Activated T-cell treated with anti-CD3 and anti-CD28 coated beads, Interleukin-2, amount 50 U/mL, for 72 hours (primary cell): ENCODE measurements at regions not wholly inside any gene's neighbourhood (a gene's known extent, or its start where the extent isn't known, plus 50 kb on each side); places are given as distances from the start of the nearest gene placed in this dataset.
A peak's percentile ranks its signal among the peaks of the same experiment; 100 is the strongest.

Experiments used
- ATAC-seq, 2 donors: fragments of 150-1000 bp; cut with Tn5 transposase; replicated peaks in 1 of 2; 2 replicates each; pipeline ENCODE4 v1.10.0; 2021; ENCODE audit warnings: moderate library complexity in 2 of 2, mild to moderate bottlenecking in 1 of 2
- DNase-seq, 2 donors: peaks; one replicate each; pipeline ENCODE4 v3.0.0; 2021 to 2022; ENCODE audit warnings: mixed read lengths in 1 of 2
- H3K27ac Mint-ChIP-seq: one replicate; pipeline ENCODE4 v1.8.0; 2022; ENCODE audit warnings: mild to moderate bottlenecking, moderate library complexity, mixed read lengths
- H3K27me3 Mint-ChIP-seq: one replicate; pipeline ENCODE4 v1.8.0; 2022; ENCODE audit warnings: low read depth, mixed read lengths
- H3K36me3 Mint-ChIP-seq, 2 donors: one replicate each; pipeline ENCODE4 v1.8.0; 2022; ENCODE audit warnings: mixed read lengths in 2 of 2, mild to moderate bottlenecking in 1 of 2; ENCODE audit not compliant: insufficient read depth in 2 of 2
- H3K4me1 Mint-ChIP-seq: one replicate; pipeline ENCODE4 v1.8.0; 2022; ENCODE audit warnings: low read depth, mixed read lengths
- H3K4me3 Mint-ChIP-seq, 2 donors: one replicate each; pipeline ENCODE4 v1.8.0; 2022; ENCODE audit warnings: mild to moderate bottlenecking in 2 of 2, mixed read lengths in 2 of 2, moderate library complexity in 2 of 2
- H3K9me3 Mint-ChIP-seq, 2 donors: one replicate each; pipeline ENCODE4 v1.8.0; 2022; ENCODE audit warnings: mixed read lengths in 2 of 2

DNA sequence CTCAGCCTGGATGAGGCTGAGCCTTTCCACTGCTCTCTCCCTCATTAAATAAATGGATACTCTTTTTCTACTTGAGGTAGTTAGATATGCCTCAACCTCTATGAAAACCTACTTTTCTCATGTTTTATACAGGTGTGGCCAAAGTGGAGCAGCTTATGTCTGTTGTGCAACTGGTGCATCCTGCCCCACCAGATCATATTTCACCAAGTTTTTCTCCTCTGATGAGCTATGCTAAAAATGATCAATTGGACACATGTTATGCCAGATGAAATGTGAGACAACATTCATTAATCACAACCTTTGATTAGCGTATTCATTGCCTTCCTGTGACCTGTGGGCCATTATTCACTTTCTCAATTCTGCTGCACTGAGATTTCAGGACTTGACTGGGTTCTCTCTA lies 106.9 kb upstream of the NEDD9 start:
- no peak overlapping the region for H3K4me3 Mint-ChIP-seq
- peaks cover 1 to 4% of the 10 kb centered on the region in 2 donors for H3K9me3 Mint-ChIP-seq
- DNase-seq (no peak), ATAC-seq (no peak)
- no peak overlapping the region for H3K27ac Mint-ChIP-seq
- peaks cover 11 to 12% of the 10 kb centered on the region in 2 donors for H3K36me3 Mint-ChIP-seq
- peaks cover 36% of the 10 kb centered on the region for H3K4me1 Mint-ChIP-seq
- H3K27me3 Mint-ChIP-seq: no peaks in the 10 kb centered on the region

DNA sequence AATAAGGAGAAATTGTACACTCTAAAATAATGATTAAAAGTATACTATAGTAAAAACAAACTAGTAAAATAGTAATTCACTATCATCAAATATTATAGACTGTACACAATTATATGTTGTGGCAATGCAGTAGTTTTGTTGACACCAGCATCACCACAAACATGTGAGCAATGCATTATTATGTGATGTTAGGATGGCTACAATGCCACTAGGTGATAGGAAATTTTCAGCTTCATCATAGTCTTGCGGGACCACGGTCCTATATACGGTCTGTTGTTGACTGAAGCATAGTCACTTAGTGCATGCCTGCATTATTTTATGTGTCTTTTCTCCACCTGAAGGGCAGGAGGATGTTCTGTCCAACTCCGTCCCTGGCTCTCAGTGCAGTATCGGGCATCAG lies 104.8 kb upstream of the NEDD9 start:
- no peaks in the 10 kb centered on the region for H3K27me3 Mint-ChIP-seq
- H3K36me3 Mint-ChIP-seq: peaks cover 11 to 12% of the 10 kb centered on the region in 2 donors
- ATAC-seq: no peak
- no peak for DNase-seq
- no peak overlapping the region for H3K4me3 Mint-ChIP-seq
- peaks cover 1 to 4% of the 10 kb centered on the region in 2 donors for H3K9me3 Mint-ChIP-seq
- H3K27ac Mint-ChIP-seq: no peak overlapping the region
- H3K4me1 Mint-ChIP-seq: peaks cover 34% of the 10 kb centered on the region

DNA sequence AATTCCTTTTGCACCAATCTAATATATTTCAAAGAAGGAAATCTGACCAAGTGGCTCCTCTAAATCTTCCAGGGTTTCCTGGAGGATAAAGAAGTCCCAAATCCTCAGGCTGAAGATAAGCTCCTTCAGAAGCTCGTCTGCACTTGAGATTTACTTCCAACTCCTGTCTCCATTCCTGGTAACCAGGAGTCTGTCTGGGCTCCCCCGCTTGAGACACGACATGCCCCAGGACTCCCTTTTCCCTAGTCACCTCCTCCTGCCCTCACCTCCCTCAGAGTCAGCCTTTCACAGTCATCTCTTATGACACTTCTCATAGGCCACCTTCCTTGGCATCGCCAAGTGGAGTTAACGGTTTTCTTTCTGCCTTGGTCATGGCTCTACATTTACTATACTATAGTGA lies 103.4 kb upstream of the NEDD9 start:
- Mint-ChIP-seq H3K9me3 (peaks cover 1 to 4% of the 10 kb centered on the region in 2 donors), H3K36me3 (peaks cover 7 to 8% of the 10 kb centered on the region in 2 donors), H3K4me3 (no peak overlapping the region), H3K27ac (no peak overlapping the region), H3K27me3 (no peaks in the 10 kb centered on the region), H3K4me1 (peaks cover 36% of the 10 kb centered on the region)
- ATAC-seq (no peak), DNase-seq (no peak)

DNA sequence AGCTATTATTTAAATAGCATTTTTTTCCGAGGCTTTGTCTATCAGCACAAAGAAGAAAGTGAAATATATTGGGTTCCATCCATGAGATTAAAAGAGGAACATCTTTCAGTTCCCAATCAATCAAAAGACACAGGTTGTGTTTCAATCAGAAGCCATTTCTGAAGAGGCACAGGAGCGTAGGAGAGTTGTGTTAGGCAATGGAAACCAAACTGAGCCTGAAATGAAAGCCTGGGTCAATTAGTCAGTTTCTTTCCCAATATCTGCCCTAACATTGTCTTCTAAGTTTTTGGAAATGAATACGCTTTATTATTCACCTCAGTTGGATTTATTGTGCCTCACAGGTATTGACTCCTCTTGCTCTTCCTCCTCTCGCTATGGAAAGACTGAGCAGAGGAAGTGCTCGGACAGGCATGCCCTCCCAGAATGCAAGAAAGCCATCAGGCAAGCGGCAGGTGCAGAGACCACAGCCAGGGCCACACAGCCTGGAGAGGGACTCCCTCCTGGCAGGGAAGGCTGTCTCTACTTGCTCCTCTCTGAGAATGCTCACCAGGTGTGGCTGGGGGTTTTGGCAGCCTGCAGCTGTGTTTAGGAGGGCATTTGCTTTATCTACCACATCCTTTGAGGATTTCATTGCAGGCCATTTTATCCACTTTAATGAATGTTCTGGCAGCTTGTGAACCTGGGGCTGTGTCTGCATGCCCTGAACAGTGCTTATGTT lies 100.8 kb upstream of the NEDD9 start:
- peak; percentile 40 to 45 for ATAC-seq
- peaks cover 0 to 1% of the 10 kb centered on the region in 2 donors for H3K9me3 Mint-ChIP-seq
- peaks cover 0 to 2% of the 10 kb centered on the region in 2 donors for H3K36me3 Mint-ChIP-seq
- DNase-seq: no peak
- peaks cover 57% of the 10 kb centered on the region for H3K4me1 Mint-ChIP-seq
- no peak overlapping the region for H3K27ac Mint-ChIP-seq
- H3K27me3 Mint-ChIP-seq: no peaks in the 10 kb centered on the region
- H3K4me3 Mint-ChIP-seq: peak overlapping the region; percentile 15 to 38

DNA sequence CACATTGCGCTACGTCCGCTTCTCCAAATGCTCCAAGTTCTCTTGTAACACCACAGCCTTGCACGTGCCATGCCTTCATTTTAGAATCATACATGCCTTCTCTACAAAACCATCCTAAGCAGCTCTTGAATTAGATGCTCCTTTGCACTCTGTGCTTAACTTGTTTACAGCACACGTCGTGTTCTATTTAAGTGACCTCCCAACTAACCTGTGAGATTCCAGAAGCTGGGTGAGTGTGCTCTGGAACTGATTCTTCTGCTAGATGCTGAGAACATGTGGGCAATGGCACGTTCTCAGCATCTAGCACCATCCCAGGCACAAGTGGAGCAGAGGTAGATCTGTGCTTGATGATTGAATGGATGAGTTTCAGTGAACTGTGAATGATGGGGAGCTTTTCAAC lies 100.0 kb upstream of the NEDD9 start:
- no peak overlapping the region for H3K27ac Mint-ChIP-seq
- no peaks in the 10 kb centered on the region for H3K27me3 Mint-ChIP-seq
- H3K36me3 Mint-ChIP-seq: peaks cover 0 to 4% of the 10 kb centered on the region in 2 donors
- DNase-seq (no peak), ATAC-seq (no peak)
- peaks cover 0 to 1% of the 10 kb centered on the region in 2 donors for H3K9me3 Mint-ChIP-seq
- H3K4me3 Mint-ChIP-seq: no peak overlapping the region
- peaks cover 65% of the 10 kb centered on the region for H3K4me1 Mint-ChIP-seq

DNA sequence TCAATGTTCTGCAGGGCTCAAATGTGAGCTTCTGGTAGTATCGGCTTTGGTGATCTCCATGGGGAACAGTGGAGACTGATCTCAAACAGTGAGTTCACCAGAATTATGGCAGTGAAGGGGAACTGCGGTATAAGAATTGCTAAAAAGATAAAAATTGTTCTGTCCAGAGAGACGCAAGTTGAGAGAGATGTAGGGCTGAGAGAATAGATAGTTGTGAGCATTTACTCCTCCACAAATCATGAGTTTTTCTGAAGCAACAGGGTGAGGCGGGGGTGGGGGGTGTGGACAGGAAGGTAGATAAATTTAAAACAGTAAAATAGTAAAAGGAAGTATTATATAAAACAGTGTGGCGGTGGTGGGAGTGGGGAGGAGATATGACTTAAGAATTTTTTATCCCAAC lies 98.6 kb upstream of the NEDD9 start:
- Mint-ChIP-seq H3K9me3 (peaks cover 0 to 1% of the 10 kb centered on the region in 2 donors), H3K36me3 (peaks cover 4 to 5% of the 10 kb centered on the region in 2 donors), H3K27me3 (no peaks in the 10 kb centered on the region), H3K27ac (peak overlapping the region; percentile 85), H3K4me3 (peak overlapping the region; percentile 21 to 64), H3K4me1 (peaks cover 78% of the 10 kb centered on the region)
- ATAC-seq: no peak
- DNase-seq: no peak

DNA sequence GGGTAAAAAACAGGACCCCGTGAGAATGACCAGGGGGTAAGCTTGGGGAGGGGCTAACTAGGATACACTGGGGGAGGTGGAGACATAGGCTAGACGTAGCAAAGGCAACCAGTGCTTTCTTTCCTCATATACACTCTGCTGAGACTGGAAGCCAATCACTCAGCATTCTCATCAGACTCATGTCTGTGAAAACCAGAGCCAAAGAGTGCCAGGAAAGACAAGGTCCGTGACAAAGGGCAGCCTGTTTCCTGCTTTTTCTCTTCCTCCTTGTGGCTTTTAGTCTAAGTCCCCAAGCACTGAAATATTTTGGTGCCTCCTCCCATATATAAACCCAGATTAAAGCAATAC lies 97.9 kb upstream of the NEDD9 start:
- DNase-seq: no peak
- ATAC-seq: peak; percentile 59 to 60
- H3K27me3 Mint-ChIP-seq: no peaks in the 10 kb centered on the region
- peak overlapping the region; percentile 85 for H3K27ac Mint-ChIP-seq
- H3K4me1 Mint-ChIP-seq: peaks cover 85% of the 10 kb centered on the region
- H3K36me3 Mint-ChIP-seq: peaks cover 3 to 4% of the 10 kb centered on the region in 2 donors
- peak overlapping the region; percentile 38 to 64 for H3K4me3 Mint-ChIP-seq
- no peaks in the 10 kb centered on the region for H3K9me3 Mint-ChIP-seq

DNA sequence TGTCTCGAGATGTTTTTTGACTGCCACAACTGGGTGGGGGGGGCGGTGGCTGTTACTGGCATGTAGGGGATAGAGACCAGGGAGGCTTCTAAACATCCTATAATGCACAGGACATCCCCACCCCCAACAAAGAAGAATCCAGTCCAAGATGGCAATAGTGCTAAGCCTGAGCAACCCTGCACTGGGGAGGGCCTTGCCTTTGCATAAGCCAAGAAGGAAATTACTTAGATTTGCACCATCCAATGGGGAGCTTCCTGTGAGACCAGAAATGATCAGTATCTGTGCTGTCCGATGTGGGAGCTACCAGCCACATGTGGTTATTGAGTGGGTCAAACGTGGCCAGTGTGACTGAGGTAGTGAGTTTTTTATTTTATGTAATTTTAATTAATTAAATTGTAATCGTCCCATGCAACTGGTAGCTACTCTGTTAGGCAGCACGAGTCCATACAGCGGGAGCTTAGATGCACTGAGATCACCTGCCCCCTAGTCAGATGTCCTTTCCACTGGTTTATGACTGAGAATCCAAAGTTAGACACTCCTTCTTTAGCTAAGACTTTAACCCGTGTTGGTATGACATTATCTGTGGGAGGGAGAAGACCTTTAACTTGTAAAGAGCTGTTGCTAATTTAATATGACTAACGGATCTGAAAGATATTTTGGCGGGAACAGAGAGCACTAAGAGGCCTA lies 97.4 kb upstream of the NEDD9 start:
- H3K27ac Mint-ChIP-seq: peak overlapping the region; percentile 85
- peaks cover 3 to 4% of the 10 kb centered on the region in 2 donors for H3K36me3 Mint-ChIP-seq
- no peaks in the 10 kb centered on the region for H3K27me3 Mint-ChIP-seq
- peaks cover 91% of the 10 kb centered on the region for H3K4me1 Mint-ChIP-seq
- no peaks in the 10 kb centered on the region for H3K9me3 Mint-ChIP-seq
- DNase-seq: no peak
- peak; percentile 55 to 60 for ATAC-seq
- peak overlapping the region; percentile 38 to 64 for H3K4me3 Mint-ChIP-seq

DNA sequence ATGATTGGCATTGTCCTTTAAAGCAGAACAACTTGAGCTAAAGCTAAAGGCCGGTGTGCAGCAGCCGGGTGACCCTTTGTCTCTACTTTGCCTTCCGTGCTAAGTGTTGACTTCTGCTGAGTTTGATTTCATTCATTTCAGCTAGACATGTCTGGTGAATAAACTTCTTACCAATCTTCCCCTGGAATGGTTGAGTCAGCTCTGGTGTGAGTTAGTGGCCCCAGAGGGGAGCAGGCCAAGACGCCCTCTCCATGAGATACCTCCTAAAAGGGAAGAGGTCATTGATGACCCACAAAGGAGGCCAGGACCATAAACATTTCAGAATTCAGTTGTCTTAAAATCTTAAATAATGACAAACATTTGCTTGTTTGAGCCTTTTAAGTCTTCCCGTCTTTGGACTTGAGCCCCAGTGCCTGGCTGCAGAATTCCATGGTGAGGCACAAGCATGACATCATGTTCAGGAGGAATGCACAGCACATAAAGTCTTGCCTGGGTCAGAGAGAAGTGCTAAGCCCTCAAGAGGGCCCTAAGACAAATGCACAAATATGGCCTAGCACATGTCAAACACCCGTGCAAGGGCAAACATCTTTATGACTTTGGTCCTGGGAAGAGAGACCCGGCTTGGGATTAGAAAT lies 96.3 kb upstream of the NEDD9 start:
- Mint-ChIP-seq H3K9me3 (peaks cover 0 to 1% of the 10 kb centered on the region in 2 donors), H3K27me3 (no peaks in the 10 kb centered on the region), H3K4me1 (peaks cover 98% of the 10 kb centered on the region), H3K27ac (no peak overlapping the region), H3K36me3 (peaks cover 7 to 8% of the 10 kb centered on the region in 2 donors), H3K4me3 (no peak overlapping the region)
- DNase-seq (no peak), ATAC-seq (no peak)

DNA sequence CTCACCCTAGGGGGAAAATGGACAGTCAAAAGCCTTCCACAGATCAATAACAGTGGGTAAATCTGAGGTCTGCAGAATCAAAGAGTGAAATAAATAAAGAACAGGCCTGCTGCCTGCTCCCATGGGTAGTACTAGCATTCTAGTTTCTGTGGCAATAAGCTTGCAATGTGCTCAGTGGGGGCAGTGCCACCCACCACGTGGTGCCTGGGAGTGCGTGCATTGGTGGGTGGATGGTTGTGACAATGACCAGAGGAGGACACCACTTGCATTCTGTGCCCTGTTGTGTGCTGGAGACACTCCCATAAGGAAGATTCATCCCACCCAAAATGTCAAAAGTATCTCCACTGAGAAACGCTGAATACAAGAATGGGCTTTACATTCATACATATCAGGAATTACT lies 95.5 kb upstream of the NEDD9 start:
- Mint-ChIP-seq H3K27ac (no peak overlapping the region), H3K36me3 (peaks cover 7 to 8% of the 10 kb centered on the region in 2 donors), H3K4me3 (no peak overlapping the region)

DNA sequence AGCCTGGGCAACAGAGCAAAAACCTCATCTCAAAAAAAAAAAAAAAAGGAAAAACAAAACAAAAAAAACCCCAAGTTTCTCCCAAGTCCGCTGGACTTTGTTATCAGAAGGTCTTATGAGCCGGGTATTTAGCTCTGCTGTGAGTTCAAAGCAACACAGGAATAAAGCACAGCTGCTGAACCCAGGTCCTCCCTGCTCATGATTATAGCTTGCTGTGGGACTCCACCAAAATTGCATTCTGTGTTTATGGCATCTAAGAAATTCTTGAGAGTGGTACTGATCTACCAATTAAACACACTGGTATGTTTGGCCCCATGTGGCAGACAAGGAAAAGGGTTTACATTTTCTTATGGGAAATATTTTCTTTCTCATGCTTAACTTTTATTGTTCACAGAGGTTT lies 93.6 kb upstream of the NEDD9 start:
- H3K27me3 Mint-ChIP-seq: no peaks in the 10 kb centered on the region
- no peak overlapping the region for H3K4me3 Mint-ChIP-seq
- H3K36me3 Mint-ChIP-seq: peaks cover 7 to 8% of the 10 kb centered on the region in 2 donors
- H3K9me3 Mint-ChIP-seq: peaks cover 0 to 1% of the 10 kb centered on the region in 2 donors
- H3K4me1 Mint-ChIP-seq: peaks cover 93% of the 10 kb centered on the region
- H3K27ac Mint-ChIP-seq: no peak overlapping the region
- DNase-seq: no peak
- ATAC-seq: no peak

More for the DNA sequence above, 95.5 kb upstream of the NEDD9 start:
- Mint-ChIP-seq H3K9me3 (peaks cover 0 to 1% of the 10 kb centered on the region in 2 donors), H3K4me1 (peaks cover 98% of the 10 kb centered on the region), H3K27me3 (no peaks in the 10 kb centered on the region)
- ATAC-seq (no peak), DNase-seq (no peak)

DNA sequence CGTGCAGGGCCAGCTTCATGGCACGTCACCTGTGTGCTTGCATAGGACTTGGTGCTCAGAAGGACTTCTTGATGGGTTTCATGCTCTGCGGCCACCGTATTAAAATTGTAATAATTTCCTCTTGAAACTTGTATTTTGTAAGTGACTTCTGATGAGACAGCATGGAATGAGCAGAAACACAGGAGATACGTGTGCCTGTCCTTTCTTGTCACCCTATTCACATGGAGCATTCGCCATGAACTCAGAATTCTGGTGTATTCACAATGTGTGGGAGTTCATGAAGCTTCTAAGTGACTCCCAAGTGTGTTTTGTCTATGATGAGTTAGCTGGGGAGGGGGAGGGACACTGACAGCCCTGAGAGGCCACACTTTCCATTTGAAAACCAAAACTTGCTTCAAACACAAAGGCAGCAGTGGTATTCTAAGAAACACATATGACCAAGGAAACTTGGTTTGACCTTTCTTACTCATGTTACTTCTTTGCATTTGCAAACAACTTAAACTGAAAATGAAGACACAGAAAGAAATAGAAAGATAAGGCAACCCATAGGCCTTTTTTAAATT lies 92.1 kb upstream of the NEDD9 start:
- H3K36me3 Mint-ChIP-seq: peaks cover 8 to 9% of the 10 kb centered on the region in 2 donors
- ATAC-seq (peak; percentile 96 to 97), DNase-seq (peak; percentile 70 to 72)
- no peaks in the 10 kb centered on the region for H3K27me3 Mint-ChIP-seq
- peaks cover 1% of the 10 kb centered on the region in 2 donors for H3K9me3 Mint-ChIP-seq
- peak overlapping the region; percentile 89 for H3K27ac Mint-ChIP-seq
- H3K4me3 Mint-ChIP-seq: peak overlapping the region; percentile 83 to 84
- peaks cover 90% of the 10 kb centered on the region for H3K4me1 Mint-ChIP-seq
